NK-92 treated with Interleukin-12 subunit alpha and Interleukin-12 subunit beta, amount 100 ng/mL, for 24 hours (cell line): ENCODE measurements at regions not wholly inside any gene's neighbourhood (a gene's known extent, or its start where the extent isn't known, plus 50 kb on each side); places are given as distances from the start of the nearest gene placed in this dataset.

ENCODE experiments used
- DNase-seq: peaks from one replicate; lab custom pipeline; 2025; lab: John Stamatoyannopoulos, UW

- no peak for DNase-seq
Observed at GRCh38 chr9:108188976-108189375, 666.8 kb downstream of the ACTL7B start.

GRCh38 chr9:108188482-108188881, 667.3 kb downstream of the ACTL7B start:
- DNase-seq = no peak

GRCh38 chr9:108186642-108187395, 669.0 kb downstream of the ACTL7B start:
- no peak for DNase-seq

GRCh38 chr9:108185613-108186012, 670.2 kb downstream of the ACTL7B start:
- DNase-seq = no peak

GRCh38 chr9:108184941-108185340, 670.8 kb downstream of the ACTL7B start:
- no peak for DNase-seq

- DNase-seq = no peak
Observed at GRCh38 chr9:108184009-108184408, 671.8 kb downstream of the ACTL7B start.

GRCh38 chr9:108182950-108183381, 672.8 kb downstream of the ACTL7B start:
- DNase-seq = no peak

GRCh38 chr9:108182270-108182669, 673.5 kb downstream of the ACTL7B start:
- no peak for DNase-seq

- DNase-seq = no peak
Observed at GRCh38 chr9:108181441-108181840, 674.3 kb downstream of the ACTL7B start.

- DNase-seq = no peak
Observed at GRCh38 chr9:108180541-108180940, 675.2 kb downstream of the ACTL7B start.

GRCh38 chr9:108178318-108178717, 677.5 kb downstream of the ACTL7B start:
- DNase-seq = no peak

GRCh38 chr9:108168236-108168850, 678.8 kb upstream of the KLF4 start:
- DNase-seq = no peak

- DNase-seq = no peak
Observed at GRCh38 chr9:108167136-108167900, 677.7 kb upstream of the KLF4 start.

- DNase-seq = no peak
Observed at GRCh38 chr9:108166519-108166918, 677.0 kb upstream of the KLF4 start.

- DNase-seq = no peak
Observed at GRCh38 chr9:108163321-108164005, 673.9 kb upstream of the KLF4 start.

- no peak for DNase-seq
Observed at GRCh38 chr9:108162664-108163063, 673.1 kb upstream of the KLF4 start.

GRCh38 chr9:108161503-108161902, 671.9 kb upstream of the KLF4 start:
- no peak for DNase-seq

GRCh38 chr9:108160706-108161355, 671.3 kb upstream of the KLF4 start:
- no peak for DNase-seq

GRCh38 chr9:108160039-108160438, 670.5 kb upstream of the KLF4 start:
- DNase-seq = no peak

GRCh38 chr9:108158236-108158995, 668.8 kb upstream of the KLF4 start:
- DNase-seq = no peak
